ENCODE measurements at regions not wholly inside any gene's neighbourhood (a gene's known extent, or its start where the extent isn't known, plus 50 kb on each side); places are given as distances from the start of the nearest gene placed in this dataset.

- Histone ChIP-seq H3K9ac (no peak overlapping the region), H3K27me3 (ENCODE audit: control insufficient read depth, insufficient read depth, low read length) (no peaks in the 10 kb centered on the region), H3K27ac (no peak overlapping the region), H3K36me3 (ENCODE audit: control insufficient read depth, insufficient read depth, low read length) (no peaks in the 10 kb centered on the region), H3K79me2 (no peaks in the 10 kb centered on the region), H3K4me3 (ENCODE audit: low read depth, low read length) (no peak overlapping the region), H3K9me3 (ENCODE audit: control insufficient read depth, low read length) (no peaks in the 10 kb centered on the region), H2AFZ (no peak overlapping the region), H3K4me2 (ENCODE audit: low read length) (no peak overlapping the region), H3K4me1 (no peaks in the 10 kb centered on the region)
- no peak for TF ChIP-seq CTCF (IDR thresholded peaks at IDR 0.05)
These were observed 1806.1 kb upstream of the MIR17HG start for GRCh38 chr13:89541091-89542030.

DNA sequence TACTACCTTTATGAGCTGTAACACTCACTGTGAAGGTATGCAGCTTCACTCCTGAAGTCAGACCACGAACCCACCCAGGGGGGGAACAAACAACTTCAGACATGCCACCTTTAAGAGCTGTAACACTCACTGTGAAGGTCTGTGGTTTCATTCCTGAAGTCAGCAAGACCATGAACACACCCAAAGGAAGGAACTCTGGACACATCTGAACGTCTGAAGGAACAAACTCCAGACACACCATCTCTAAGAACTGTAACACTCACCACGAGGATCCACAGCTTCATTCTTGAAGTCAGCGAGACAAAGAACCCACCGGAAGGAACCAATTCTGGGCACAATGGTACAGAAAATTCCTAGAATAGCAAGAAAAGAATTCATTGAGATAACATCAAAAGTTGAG lies 1796.5 kb upstream of the MIR17HG start:
- no peak overlapping the region for H2AFZ ChIP-seq
- no peaks in the 10 kb centered on the region for H3K4me1 ChIP-seq
- H3K27me3 ChIP-seq (ENCODE audit: control insufficient read depth, insufficient read depth, low read length): no peaks in the 10 kb centered on the region
- H3K9ac ChIP-seq: no peak overlapping the region
- no peak overlapping the region for H3K4me3 ChIP-seq (ENCODE audit: low read depth, low read length)
- no peaks in the 10 kb centered on the region for H3K9me3 ChIP-seq (ENCODE audit: control insufficient read depth, low read length)
- H3K79me2 ChIP-seq: no peaks in the 10 kb centered on the region
- no peak overlapping the region for H3K27ac ChIP-seq
- H3K4me2 ChIP-seq (ENCODE audit: low read length): no peak overlapping the region
- H3K36me3 ChIP-seq (ENCODE audit: control insufficient read depth, insufficient read depth, low read length): no peaks in the 10 kb centered on the region
- TF ChIP-seq CTCF (IDR thresholded peaks at IDR 0.05): no peak

- Histone ChIP-seq H3K4me1 (no peaks in the 10 kb centered on the region), H3K27ac (no peak overlapping the region), H3K4me2 (ENCODE audit: low read length) (no peak overlapping the region), H3K79me2 (no peaks in the 10 kb centered on the region), H3K36me3 (ENCODE audit: control insufficient read depth, insufficient read depth, low read length) (no peaks in the 10 kb centered on the region), H3K9me3 (ENCODE audit: control insufficient read depth, low read length) (no peaks in the 10 kb centered on the region), H3K4me3 (ENCODE audit: low read depth, low read length) (no peak overlapping the region), H2AFZ (no peak overlapping the region), H3K27me3 (ENCODE audit: control insufficient read depth, insufficient read depth, low read length) (no peaks in the 10 kb centered on the region), H3K9ac (no peak overlapping the region)
- no peak for TF ChIP-seq CTCF (IDR thresholded peaks at IDR 0.05)
These were observed 1792.7 kb upstream of the MIR17HG start for GRCh38 chr13:89554801-89555200.

DNA sequence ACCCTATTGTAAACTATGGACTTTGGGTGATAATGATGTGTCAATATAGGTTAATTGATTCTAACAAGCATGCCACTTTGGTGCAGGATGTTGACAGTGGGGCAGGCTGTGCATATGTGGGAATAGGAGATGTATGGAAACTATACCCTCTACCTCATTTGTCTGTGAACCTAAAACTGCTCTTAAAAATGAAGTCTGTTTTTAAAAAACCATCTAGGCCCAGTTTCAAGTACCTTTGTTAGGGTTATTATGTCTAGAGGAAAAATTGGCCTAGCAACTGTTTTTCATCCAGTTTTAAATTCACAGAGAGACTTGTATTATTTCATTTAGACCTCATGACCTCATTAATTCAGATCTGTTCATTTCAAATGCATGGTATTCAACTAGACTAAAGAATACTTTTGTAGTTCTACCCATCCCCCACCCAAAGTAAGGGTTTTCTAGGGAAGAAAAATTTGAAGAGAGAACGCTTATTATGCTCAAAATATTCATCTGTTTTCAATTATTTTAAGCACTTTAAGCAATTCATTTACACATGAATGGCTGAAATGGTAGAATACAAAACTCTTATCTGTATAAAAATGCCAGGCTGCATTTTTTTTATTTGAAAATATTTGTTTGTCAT lies 1781.9 kb upstream of the MIR17HG start:
- Histone ChIP-seq H3K9ac (no peak overlapping the region), H3K4me3 (ENCODE audit: low read depth, low read length) (no peak overlapping the region), H3K9me3 (ENCODE audit: control insufficient read depth, low read length) (no peaks in the 10 kb centered on the region), H3K4me2 (ENCODE audit: low read length) (no peak overlapping the region), H3K36me3 (ENCODE audit: control insufficient read depth, insufficient read depth, low read length) (no peaks in the 10 kb centered on the region), H2AFZ (no peak overlapping the region), H3K79me2 (no peaks in the 10 kb centered on the region), H3K27me3 (ENCODE audit: control insufficient read depth, insufficient read depth, low read length) (no peaks in the 10 kb centered on the region), H3K4me1 (no peaks in the 10 kb centered on the region), H3K27ac (no peak overlapping the region)
- TF ChIP-seq CTCF (IDR thresholded peaks at IDR 0.05): no peak

Measured in parathyroid adenoma (tissue), 2 donors.